Vagina (tissue), 2 donors: ENCODE measurements at regions not wholly inside any gene's neighbourhood (a gene's known extent, or its start where the extent isn't known, plus 50 kb on each side); places are given as distances from the start of the nearest gene placed in this dataset.

ENCODE experiments used
- DNase-seq, 2 donors: peaks; one replicate each; pipeline ENCODE4 v3.0.0-alpha.2; 2017; ENCODE audit errors: extremely low spot score in 2 of 2
- H3K27ac ChIP-seq: fragments of 200-600 bp; sonication (generic); one replicate; pipeline ENCODE4 v1.5.1; 2019
- H3K27me3 ChIP-seq: fragments of 200-600 bp; sonication (generic); one replicate; pipeline ENCODE4 v1.5.1; 2019
- H3K36me3 ChIP-seq, 2 donors: fragments of 200-600 bp; sonication (generic); one replicate each; pipeline ENCODE4 v1.5.1; 2017 to 2019
- H3K4me1 ChIP-seq: fragments of 200-600 bp; sonication (generic); one replicate; pipeline ENCODE4 v1.5.1; 2019
- H3K4me3 ChIP-seq, 2 donors: fragments of 200-600 bp; sonication (generic); 1 replicate in 1 of 2; 2 replicates in 1 of 2; pipeline ENCODE4 v1.5.1; 2016 to 2019
- H3K9me3 ChIP-seq: fragments of 200-600 bp; sonication (generic); one replicate; pipeline ENCODE4 v1.5.1; 2019
- CTCF ChIP-seq, 3 experiments: fragments of 450-650 bp in 2 of 3; fragments of 200-600 bp in 1 of 3; sonication (generic) in 1 of 3; IDR thresholded peaks; one replicate each; pipeline ENCODE4 v1.5.1; 2017 to 2019; ENCODE audit warnings: antibody characterized with exemption in 3 of 3, mild to moderate bottlenecking in 2 of 3, moderate library complexity in 2 of 3
- POLR2A ChIP-seq, 2 donors: fragments of 450-650 bp; IDR thresholded peaks; one replicate each; pipeline ENCODE4 v1.6.1; 2017; ENCODE audit warnings: antibody characterized with exemption in 2 of 2, mild to moderate bottlenecking in 2 of 2, moderate library complexity in 2 of 2
- POLR2AphosphoS5 ChIP-seq, 2 donors: sonication (generic); formaldehyde crosslinking; IDR thresholded peaks; one replicate each; pipeline ENCODE4 v1.9.0; 2017; ENCODE audit warnings: antibody characterized with exemption in 2 of 2, mild to moderate bottlenecking in 2 of 2, low read depth in 1 of 2; ENCODE audit not compliant: insufficient read depth in 1 of 2
- intact Hi-C: fragments of 100-400 bp; cut with DNase I; formaldehyde crosslinking; loops from one replicate; pipeline ENCODE4 v1.15.1; 2023

GRCh38 chr1:5369223-5369622, 623.0 kb downstream of the NPHP4 start:
- Histone ChIP-seq H3K27me3 (no peaks in the 10 kb centered on the region), H3K36me3 (no peaks in the 10 kb centered on the region), H3K27ac (no peak overlapping the region), H3K9me3 (no peaks in the 10 kb centered on the region), H3K4me3 (no peak overlapping the region), H3K4me1 (no peaks in the 10 kb centered on the region)
- TF ChIP-seq CTCF (IDR thresholded peaks at IDR 0.05) (no peak), POLR2A (IDR thresholded peaks at IDR 0.05) (no peak), POLR2AphosphoS5 (IDR thresholded peaks at IDR 0.05; ENCODE audit: insufficient read depth in 1 of 2, low read depth in 1 of 2) (peak in 1 of 2 donors; percentile 12)
- no peak for DNase-seq
- intact Hi-C loops, result no loop called here

DNA sequence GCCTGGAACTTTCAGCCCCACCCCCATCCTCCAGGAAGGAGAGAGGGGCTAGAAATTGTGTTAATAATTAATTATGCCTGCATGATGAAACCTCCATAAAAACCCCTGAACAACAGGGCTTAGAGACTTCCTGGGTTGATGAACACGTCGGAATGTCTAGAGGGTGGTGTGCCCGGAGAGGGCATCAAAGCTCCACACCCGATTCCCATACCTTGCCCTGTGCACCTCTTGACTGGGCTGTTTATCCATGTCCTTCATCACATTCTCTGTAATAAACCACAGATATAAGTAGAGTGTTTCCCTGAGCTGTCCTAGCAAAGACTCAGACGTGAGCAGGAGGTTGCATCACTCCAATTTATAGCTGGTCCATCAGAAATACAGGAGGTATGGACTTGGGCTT, 624.0 kb downstream of the NPHP4 start:
- H3K36me3 ChIP-seq, result no peaks in the 10 kb centered on the region
- no peak for DNase-seq
- no peak overlapping the region for H3K27ac ChIP-seq
- no peak for TF ChIP-seq POLR2A (IDR thresholded peaks at IDR 0.05)
- no peak for TF ChIP-seq CTCF (IDR thresholded peaks at IDR 0.05)
- TF ChIP-seq POLR2AphosphoS5 (IDR thresholded peaks at IDR 0.05; ENCODE audit: insufficient read depth in 1 of 2, low read depth in 1 of 2), result no peak
- H3K4me1 ChIP-seq, result no peaks in the 10 kb centered on the region
- H3K27me3 ChIP-seq, result no peaks in the 10 kb centered on the region
- no peak overlapping the region for H3K4me3 ChIP-seq
- H3K9me3 ChIP-seq, result no peaks in the 10 kb centered on the region
- intact Hi-C loops, result no loop called here

GRCh38 chr1:5367306-5367705, 624.9 kb downstream of the NPHP4 start:
- no peaks in the 10 kb centered on the region for H3K36me3 ChIP-seq
- TF ChIP-seq POLR2AphosphoS5 (IDR thresholded peaks at IDR 0.05; ENCODE audit: insufficient read depth in 1 of 2, low read depth in 1 of 2) (no peak), CTCF (IDR thresholded peaks at IDR 0.05) (no peak), POLR2A (IDR thresholded peaks at IDR 0.05) (no peak)
- no peaks in the 10 kb centered on the region for H3K9me3 ChIP-seq
- no peak for DNase-seq
- H3K27me3 ChIP-seq, result no peaks in the 10 kb centered on the region
- no peak overlapping the region for H3K27ac ChIP-seq
- intact Hi-C loops, result no loop called here
- no peak overlapping the region for H3K4me3 ChIP-seq
- no peaks in the 10 kb centered on the region for H3K4me1 ChIP-seq

- Histone ChIP-seq H3K4me1 (no peaks in the 10 kb centered on the region), H3K9me3 (no peaks in the 10 kb centered on the region), H3K27me3 (no peaks in the 10 kb centered on the region), H3K36me3 (no peaks in the 10 kb centered on the region), H3K4me3 (no peak overlapping the region), H3K27ac (no peak overlapping the region)
- TF ChIP-seq POLR2A (IDR thresholded peaks at IDR 0.05) (no peak), CTCF (IDR thresholded peaks at IDR 0.05) (no peak), POLR2AphosphoS5 (IDR thresholded peaks at IDR 0.05; ENCODE audit: insufficient read depth in 1 of 2, low read depth in 1 of 2) (no peak)
- intact Hi-C loops, result no loop called here
- no peak for DNase-seq
Observed at GRCh38 chr1:5365751-5366150, 626.5 kb downstream of the NPHP4 start.

DNA sequence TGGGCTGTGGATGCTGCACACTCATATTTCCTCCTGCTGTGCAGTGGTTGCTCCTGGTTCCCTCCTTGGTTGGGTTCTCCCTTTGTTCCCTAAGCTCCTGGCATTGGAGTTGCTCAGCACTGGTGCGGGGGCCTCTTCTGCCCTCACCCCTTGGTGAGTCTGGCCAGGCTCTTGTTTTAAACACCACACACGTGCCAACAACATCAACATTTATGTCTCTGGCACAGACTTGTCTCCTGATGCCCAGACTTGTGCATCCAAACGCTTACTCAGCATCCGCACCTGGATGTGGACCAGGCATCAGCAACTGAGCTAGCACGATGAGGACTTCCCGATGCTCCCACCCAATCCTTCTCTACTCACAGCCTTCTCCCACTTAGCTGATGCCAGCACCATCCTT, 627.6 kb downstream of the NPHP4 start:
- no peak for DNase-seq
- no peaks in the 10 kb centered on the region for H3K9me3 ChIP-seq
- intact Hi-C loops, result no loop called here
- H3K27ac ChIP-seq, result no peak overlapping the region
- H3K4me3 ChIP-seq, result no peak overlapping the region
- no peaks in the 10 kb centered on the region for H3K36me3 ChIP-seq
- no peaks in the 10 kb centered on the region for H3K27me3 ChIP-seq
- TF ChIP-seq POLR2AphosphoS5 (IDR thresholded peaks at IDR 0.05; ENCODE audit: insufficient read depth in 1 of 2, low read depth in 1 of 2), result no peak
- no peak for TF ChIP-seq POLR2A (IDR thresholded peaks at IDR 0.05)
- TF ChIP-seq CTCF (IDR thresholded peaks at IDR 0.05), result no peak
- no peaks in the 10 kb centered on the region for H3K4me1 ChIP-seq
